Spinal cord (tissue), 9 donors: ENCODE measurements at regions not wholly inside any gene's neighbourhood (a gene's known extent, or its start where the extent isn't known, plus 50 kb on each side); places are given as distances from the start of the nearest gene placed in this dataset.

Experiments
- DNase-seq, 6 donors: peaks; one replicate each; pipeline versions ENCODE4 v3.0.0 to v3.0.0-alpha.2; 2013 to 2015; ENCODE audit warnings: low spot score in 6 of 6, low read depth in 4 of 6
- H3K27ac ChIP-seq: one replicate; pipeline ENCODE4 v1.5.1; 2013; ENCODE audit warnings: low read depth, low read length, control low read depth
- H3K27me3 ChIP-seq: one replicate; pipeline ENCODE4 v1.6.1; 2013; ENCODE audit warnings: low read length; ENCODE audit not compliant: control insufficient read depth, insufficient read depth
- H3K36me3 ChIP-seq: one replicate; pipeline ENCODE4 v1.6.1; 2013; ENCODE audit warnings: low read length; ENCODE audit not compliant: control insufficient read depth, insufficient read depth
- H3K4me1 ChIP-seq: one replicate; pipeline ENCODE4 v1.6.1; 2013; ENCODE audit warnings: low read length; ENCODE audit not compliant: control insufficient read depth, insufficient read depth
- H3K4me3 ChIP-seq: one replicate; pipeline ENCODE4 v1.5.1; 2013; ENCODE audit warnings: low read depth, low read length, control low read depth
- H3K9me3 ChIP-seq: one replicate; pipeline ENCODE4 v1.6.1; 2013; ENCODE audit warnings: low read length; ENCODE audit not compliant: control insufficient read depth, insufficient read depth
- WGBS: methylation state at CpG from one replicate; pipeline ENCODE4 v1.1.5; 2013; ENCODE audit warnings: missing lambda C conversion rate; ENCODE audit not compliant: insufficient coverage; 5-methylcytosine and 5-hydroxymethylcytosine counted together
- donor health status: healthy.

DNA sequence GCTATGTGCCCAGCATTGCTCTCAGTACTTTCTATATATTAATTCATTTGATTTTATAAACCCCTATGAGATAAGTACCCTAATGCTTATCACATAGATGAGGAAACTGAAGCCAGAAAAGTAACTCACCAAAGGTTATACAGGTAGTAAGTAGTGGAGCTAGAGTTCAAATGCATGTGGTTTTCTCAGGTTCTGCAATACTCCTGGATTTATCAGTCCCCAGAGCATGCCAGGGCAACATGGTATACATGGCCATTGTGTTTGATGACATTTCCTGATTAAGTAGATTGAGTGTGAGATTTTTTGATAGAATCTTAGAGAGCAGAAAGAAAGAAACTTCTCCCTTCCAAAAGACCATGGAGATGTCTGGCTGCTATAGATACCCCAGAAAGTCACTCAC, 233.1 kb downstream of the IKZF2 start:
- Histone ChIP-seq H3K27me3 (no peaks in the 10 kb centered on the region), H3K9me3 (no peaks in the 10 kb centered on the region), H3K4me3 (no peak overlapping the region), H3K36me3 (no peaks in the 10 kb centered on the region), H3K4me1 (no peaks in the 10 kb centered on the region), H3K27ac (no peak overlapping the region)
- no peak for DNase-seq

DNA sequence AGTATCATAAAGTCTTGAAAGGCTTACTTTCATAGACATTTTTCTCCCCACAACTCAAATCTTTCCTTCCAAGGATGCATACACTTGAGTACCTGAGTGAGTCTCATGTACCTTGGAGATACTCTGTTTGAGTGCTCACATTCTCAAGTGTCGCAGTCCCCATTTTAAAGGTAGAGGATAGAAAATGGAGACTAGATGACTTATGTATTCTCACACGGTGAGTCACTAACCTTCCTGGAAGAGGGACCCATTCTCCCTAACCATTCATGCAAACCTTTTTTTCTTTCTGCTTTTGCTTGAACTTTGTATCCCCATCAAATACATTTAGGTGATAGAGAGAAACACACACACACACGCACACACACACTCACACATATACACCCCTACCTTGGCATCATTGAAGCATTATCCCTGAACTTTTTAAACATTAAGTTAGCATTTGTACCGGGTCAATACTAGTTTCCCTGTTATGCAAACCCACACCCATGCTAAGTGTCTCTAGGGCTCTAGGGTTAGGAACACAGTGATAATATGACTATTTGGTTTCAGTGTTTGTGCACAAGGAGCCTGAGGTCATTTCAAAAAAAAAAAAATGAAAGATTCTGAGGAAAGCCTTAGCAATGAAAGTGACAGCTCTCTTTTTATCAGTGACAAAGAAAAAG, 236.2 kb downstream of the IKZF2 start:
- Histone ChIP-seq H3K9me3 (no peaks in the 10 kb centered on the region), H3K4me1 (no peaks in the 10 kb centered on the region), H3K4me3 (no peak overlapping the region), H3K27me3 (no peaks in the 10 kb centered on the region), H3K36me3 (no peaks in the 10 kb centered on the region), H3K27ac (no peak overlapping the region)
- WGBS: 100% methylated on average over 1 of the region's 4 CpGs
- no peak for DNase-seq

DNA sequence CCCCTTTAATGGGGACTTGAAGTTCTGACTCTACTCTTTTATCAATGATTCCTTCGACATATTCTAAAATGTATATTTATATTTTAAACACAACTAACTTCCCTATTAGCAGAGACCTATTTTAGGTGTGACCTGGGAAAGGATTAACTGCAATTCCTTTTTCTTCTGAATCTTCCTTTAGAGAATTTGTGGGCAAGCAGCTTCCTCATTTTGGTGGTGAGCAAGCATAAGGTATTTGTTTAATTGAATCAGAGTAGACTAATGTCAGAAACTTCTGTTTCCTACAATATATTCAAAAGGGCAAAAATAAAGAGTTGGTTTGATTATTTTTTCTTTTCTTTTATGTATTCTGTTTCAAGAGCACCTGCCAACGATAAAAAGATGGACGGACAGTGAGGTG, 237.0 kb downstream of the IKZF2 start:
- DNase-seq: no peak
- H3K27me3 ChIP-seq: no peaks in the 10 kb centered on the region
- no peak overlapping the region for H3K4me3 ChIP-seq
- no peaks in the 10 kb centered on the region for H3K4me1 ChIP-seq
- WGBS: 40% methylated on average over 1 of the region's 3 CpGs
- H3K36me3 ChIP-seq: no peaks in the 10 kb centered on the region
- no peak overlapping the region for H3K27ac ChIP-seq
- no peaks in the 10 kb centered on the region for H3K9me3 ChIP-seq

DNA sequence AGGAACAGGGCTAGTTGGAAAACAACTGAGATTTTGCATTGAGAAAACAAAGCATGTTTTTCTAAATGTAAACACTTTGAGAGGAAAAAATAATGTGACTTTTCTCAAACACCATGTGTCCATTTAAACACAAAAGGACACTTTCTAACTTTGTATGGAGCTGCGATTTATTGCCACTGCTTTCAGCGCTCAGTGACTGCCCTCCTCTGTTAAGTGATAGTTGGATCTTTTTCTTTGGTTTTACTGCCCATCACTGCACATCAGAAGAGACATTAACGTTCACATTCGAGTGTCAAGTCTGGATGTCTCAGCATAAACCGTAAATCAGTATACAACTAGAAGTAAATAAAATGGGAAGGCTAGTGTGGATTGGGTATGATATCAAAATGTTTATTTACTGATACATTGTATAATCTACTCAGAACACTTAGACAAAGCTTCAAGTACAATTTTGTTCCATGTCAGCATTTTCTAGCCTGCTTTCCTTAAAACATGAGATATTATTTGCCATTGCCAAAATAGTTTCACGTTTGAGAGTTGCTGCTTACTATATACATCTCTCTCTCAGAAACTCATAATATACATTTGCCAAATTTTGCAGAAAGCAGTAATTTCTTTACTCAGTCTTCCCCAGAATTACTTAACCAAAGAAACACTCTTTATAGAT, 237.6 kb downstream of the IKZF2 start:
- no peaks in the 10 kb centered on the region for H3K36me3 ChIP-seq
- no peak overlapping the region for H3K27ac ChIP-seq
- WGBS: 100% methylated on average over 1 of the region's 6 CpGs
- H3K9me3 ChIP-seq: no peaks in the 10 kb centered on the region
- no peaks in the 10 kb centered on the region for H3K4me1 ChIP-seq
- no peak overlapping the region for H3K4me3 ChIP-seq
- H3K27me3 ChIP-seq: no peaks in the 10 kb centered on the region
- DNase-seq: peak in 3 of 6 donors; percentile 17 to 60 (median 31)

DNA sequence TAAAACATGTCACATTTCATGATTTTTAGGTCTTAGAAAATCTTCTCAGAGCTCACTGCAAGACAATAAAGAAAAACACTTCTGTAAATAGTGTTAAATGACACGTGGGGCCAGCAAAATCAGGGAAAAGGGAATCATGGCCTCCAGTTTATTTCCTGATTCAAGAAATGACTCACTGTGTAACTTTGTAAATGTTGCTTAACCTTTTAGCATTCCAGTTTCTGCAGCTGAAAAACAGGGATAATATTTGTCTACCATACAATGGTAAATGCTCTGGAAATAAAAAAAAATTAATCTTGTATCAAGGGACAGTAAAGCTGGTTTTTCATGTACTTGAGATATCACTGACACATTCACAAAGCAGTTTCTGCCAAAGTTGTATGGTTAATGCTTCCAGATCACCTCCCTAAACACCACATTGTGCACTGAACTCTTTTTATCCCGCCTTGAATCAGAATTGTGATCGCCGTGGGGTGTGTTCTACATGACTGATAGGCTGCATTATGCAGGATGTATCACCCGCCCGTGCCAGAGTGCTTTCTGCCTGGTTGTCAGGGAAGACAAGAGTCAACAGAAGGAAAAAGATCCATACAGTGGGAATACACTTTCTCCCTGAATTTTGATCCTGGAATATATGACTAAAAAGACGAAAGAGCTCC, 238.8 kb downstream of the IKZF2 start:
- H3K27ac ChIP-seq: no peak overlapping the region
- no peaks in the 10 kb centered on the region for H3K9me3 ChIP-seq
- H3K4me1 ChIP-seq: no peaks in the 10 kb centered on the region
- no peak overlapping the region for H3K4me3 ChIP-seq
- WGBS: 40% methylated on average over 1 of the region's 7 CpGs
- peak in 2 of 6 donors; percentile 32 to 57 for DNase-seq
- H3K27me3 ChIP-seq: no peaks in the 10 kb centered on the region
- no peaks in the 10 kb centered on the region for H3K36me3 ChIP-seq

DNA sequence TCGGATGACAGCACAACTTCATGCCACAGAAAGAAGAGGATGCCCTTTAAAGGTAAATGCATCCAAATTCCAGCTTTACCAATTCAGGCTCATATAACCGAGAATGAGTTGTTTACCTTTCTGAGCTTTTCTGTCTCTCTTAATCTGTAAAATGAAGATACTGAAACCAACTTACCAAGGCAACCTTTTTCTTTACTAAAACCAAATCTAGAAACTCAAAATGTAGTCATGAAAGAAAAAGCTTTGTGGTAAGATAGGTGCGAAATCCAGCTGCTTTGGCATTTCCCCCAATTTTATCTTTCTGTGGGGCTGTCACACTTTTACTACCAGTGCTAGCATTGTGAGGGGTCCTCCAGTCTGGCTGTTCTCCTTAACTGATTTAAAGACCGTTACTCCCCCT, 240.4 kb downstream of the IKZF2 start:
- H3K36me3 ChIP-seq: no peaks in the 10 kb centered on the region
- no peak for DNase-seq
- no peak overlapping the region for H3K4me3 ChIP-seq
- no peaks in the 10 kb centered on the region for H3K4me1 ChIP-seq
- H3K9me3 ChIP-seq: no peaks in the 10 kb centered on the region
- no peak overlapping the region for H3K27ac ChIP-seq
- H3K27me3 ChIP-seq: no peaks in the 10 kb centered on the region
- no CpG with 5 or more reads among the region's 4 CpGs for WGBS

- Histone ChIP-seq H3K36me3 (no peaks in the 10 kb centered on the region), H3K9me3 (no peaks in the 10 kb centered on the region), H3K4me1 (no peaks in the 10 kb centered on the region), H3K27me3 (no peaks in the 10 kb centered on the region), H3K4me3 (no peak overlapping the region), H3K27ac (no peak overlapping the region)
- no peak for DNase-seq
- WGBS: no CpG with 5 or more reads among the region's 4 CpGs
Observed at GRCh38 chr2:212908682-212909435, 242.6 kb downstream of the IKZF2 start.

DNA sequence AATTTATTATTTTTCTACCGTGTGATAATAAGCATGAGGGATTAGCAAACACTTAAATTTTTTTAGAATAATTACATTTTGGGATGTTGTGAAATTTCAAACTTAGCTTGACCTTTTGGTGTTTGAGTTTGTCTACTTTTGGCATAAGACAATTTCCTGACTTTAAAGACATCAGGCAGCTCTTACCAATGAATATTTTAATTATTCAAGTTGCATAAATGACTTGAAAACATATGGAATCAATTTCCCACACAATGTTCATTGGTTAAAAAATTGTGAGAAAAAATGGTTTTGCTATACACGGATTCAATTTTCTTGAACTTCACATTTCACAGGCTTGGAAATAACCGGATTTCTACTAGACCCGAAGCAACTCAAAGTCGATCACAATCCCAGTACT, 243.4 kb downstream of the IKZF2 start:
- DNase-seq: no peak
- no peaks in the 10 kb centered on the region for H3K9me3 ChIP-seq
- WGBS: 97% methylated on average over 3 of the region's 5 CpGs
- no peak overlapping the region for H3K27ac ChIP-seq
- H3K36me3 ChIP-seq: no peaks in the 10 kb centered on the region
- no peak overlapping the region for H3K4me3 ChIP-seq
- H3K4me1 ChIP-seq: no peaks in the 10 kb centered on the region
- H3K27me3 ChIP-seq: no peaks in the 10 kb centered on the region

- no peaks in the 10 kb centered on the region for H3K4me1 ChIP-seq
- no peaks in the 10 kb centered on the region for H3K36me3 ChIP-seq
- no peak overlapping the region for H3K27ac ChIP-seq
- no peaks in the 10 kb centered on the region for H3K27me3 ChIP-seq
- no peak overlapping the region for H3K4me3 ChIP-seq
- WGBS: no CpG with 5 or more reads among the region's 5 CpGs
- DNase-seq: no peak
- H3K9me3 ChIP-seq: no peaks in the 10 kb centered on the region
Observed at GRCh38 chr2:212906620-212907019, 244.8 kb downstream of the IKZF2 start.
